8988T (cell line): ENCODE measurements at regions not wholly inside any gene's neighbourhood (a gene's known extent, or its start where the extent isn't known, plus 50 kb on each side); places are given as distances from the start of the nearest gene placed in this dataset.

Source experiments
- DNase-seq: peaks from one replicate; pipeline ENCODE4 v3.0.0; 2011

DNA sequence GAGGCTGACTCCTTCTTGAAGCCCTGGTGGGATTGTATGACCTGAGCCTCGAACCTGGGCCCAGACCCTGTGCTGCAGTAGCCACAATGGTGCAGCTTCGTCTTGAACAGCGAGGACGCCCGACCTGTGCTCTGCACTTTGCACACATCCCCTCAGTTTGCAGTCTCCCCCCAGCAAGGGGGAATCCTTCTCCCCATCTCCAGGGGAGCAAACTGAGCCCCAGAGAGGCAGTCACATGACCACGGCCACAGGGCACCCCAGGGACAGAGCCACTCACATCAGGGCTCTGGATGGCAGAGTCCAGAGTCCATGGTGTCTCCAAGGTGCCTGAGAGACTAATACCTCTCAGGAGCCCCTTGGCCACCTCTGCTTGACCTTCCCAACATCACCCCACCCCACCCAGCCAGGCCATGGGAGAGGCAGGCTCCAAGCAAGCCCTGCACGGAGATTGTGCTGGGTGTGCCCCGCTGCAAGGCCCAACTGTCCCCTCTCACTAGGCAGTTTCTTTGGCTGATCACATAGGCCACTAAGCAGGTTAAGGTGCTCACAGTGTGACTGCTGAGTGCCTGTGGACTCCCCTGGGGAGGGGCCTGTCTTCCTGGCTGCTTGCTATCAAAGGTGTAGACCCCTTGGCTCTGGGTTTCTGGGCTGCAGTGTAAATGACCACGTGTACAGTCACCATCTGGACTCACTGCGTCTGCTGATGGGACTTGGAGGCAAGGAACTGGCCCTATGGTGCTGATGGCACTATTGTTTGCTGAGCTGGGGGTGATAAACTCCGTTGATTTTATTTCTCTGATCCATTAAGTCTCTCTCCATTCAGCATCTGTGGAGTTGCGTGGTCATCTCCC lies 398.1 kb downstream of the MATN1 start:
- no peak for DNase-seq

DNA sequence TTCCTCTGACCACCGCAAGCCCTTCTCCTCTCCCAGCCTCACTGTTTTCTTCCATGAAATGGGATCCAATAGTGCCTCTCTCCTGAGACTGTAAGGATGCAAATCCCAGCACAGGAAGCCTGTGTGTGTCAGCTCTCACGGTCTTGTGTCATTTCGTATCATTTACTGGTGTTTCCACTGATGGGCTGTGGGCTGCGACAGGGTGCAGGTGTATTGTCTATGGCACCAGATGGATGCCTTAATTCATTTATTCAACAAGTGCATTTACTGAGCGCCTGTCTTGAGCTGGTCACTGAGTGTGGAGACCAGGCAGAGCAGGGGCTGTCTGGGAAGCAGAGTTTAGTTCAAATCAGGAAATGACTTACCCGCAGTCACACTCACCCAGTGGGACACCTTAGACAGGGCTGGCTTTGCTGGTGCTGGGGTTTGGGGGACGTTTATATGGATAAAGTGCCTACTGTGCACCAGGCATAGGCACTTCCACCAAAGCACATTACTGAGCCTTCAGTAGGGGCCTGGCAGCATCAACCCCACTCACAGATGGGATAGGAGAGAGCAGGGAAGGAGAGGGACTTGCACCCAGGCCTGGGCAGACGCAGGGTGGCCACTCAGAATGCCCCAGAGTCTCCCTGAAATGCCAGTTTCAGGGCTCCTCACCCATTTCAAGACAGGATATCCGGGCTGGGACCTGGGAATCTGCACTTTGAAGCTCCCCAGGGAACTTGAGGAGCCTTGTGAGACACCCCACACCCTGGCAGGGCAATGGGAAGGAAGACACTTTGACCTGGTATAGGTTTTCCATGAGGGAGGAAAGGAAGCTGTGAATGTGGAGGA lies 398.9 kb downstream of the MATN1 start:
- DNase-seq: no peak

DNA sequence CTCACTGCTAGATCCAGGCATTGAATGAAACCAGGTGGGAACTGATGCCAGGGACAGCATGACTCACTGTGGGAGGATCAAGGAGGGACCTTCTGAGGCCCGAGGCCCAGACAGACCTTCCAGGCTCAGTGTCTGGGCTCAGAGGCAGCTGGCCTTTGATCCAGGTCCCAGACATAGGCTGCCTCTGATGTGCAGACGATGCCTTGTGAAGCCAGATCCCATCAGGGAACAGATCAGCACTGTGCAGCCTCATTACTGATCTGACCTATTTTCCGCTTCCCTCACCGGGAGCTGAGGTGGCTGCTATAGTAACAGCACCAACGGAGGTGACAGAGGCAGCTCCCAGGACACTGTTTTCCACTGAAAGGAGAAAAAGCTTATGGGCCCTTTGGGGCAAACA lies 399.5 kb downstream of the MATN1 start:
- DNase-seq: no peak

GRCh38 chr1:30323352-30323751 lies 400.0 kb downstream of the MATN1 start:
- no peak for DNase-seq

DNA sequence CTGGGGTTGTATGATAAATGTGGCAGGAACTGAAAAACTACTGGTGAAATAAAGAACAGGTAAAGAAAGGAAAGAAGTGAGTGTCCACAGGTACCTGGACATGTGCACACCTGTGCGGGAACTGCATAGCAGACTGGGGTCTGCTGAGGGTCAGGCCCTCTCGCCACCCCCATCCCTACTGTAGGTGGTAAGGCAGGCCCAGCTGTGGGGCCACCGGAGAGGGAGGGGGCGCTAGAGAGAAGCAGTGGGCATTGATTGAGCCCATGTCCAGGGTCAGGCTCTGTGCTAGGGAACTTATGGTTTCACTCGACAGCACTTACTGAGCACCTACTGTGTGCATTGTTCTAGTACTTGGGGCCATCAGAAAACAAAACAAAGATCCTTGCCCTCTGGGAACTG lies 400.5 kb downstream of the MATN1 start:
- DNase-seq: no peak

DNA sequence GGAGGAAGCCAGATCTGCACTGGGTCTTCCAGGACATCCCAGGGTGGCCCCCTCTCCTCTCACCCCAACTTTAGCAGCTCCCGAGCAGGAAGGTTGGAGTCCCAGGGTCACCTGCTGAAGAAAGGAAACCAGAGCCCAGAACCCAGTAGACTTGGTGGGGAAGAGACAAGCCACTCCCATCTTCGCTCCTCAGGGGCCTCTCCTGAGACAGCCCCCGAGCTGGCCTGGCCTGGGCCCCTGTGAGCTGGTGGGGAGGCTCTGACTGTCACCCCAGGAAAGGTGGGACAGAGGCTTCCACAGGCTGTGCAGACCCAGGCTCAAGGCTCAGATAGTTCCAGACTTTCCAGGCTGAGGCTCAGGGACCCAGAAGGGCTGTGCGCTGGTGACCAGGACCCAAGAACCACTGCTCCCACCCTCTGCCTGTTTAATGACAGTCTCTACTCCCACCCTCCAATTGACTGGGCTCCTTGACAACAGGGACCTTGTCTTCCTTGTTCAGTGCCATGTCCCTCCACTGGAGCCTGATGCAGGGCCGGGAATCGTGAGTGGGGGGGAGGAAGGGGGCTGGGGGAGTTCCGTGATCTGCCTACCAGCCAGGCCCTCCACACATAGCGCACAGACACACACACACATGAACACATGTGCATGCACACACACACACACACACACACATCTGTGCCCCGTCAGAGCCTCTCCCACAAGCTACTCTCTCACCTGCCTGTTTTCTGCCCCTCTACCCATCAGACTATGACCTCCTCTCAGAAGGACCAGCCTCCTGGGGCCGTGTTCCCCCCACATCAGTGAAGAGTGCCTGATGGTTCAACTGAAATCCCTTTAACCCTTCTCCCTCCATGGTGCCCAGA lies 401.2 kb downstream of the MATN1 start:
- DNase-seq: no peak

DNA sequence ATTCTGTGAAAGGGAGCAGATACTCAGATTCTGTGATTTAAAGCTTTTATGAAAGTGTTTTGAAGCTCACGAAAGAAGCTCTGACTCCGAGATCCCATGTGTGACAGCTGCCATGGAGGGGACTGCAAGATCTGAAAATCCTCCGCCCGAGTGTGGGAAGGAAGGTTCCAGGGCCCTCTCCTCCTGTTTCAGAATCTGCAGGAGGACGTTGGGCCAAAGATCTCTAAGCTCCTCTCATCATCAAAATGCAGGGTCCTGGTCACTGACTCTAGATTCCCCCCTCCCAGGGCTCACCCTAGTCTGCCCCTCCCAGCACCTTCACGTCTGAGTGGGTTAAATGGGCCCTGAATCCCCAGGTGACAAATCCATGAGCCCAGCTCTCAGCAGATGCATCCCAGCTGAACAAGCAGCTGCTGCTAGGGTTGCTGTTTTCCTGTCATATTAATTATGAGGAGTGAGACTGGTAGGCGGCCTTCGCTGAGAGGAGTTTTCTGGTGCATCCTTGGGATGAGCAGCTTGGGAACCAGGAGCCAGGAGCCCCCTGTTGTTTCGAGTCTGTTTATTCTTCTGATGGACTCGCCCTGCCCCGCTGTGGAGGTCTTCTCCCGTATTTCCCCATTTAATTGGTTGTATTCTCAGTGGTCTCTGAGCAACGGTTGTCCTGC lies 402.0 kb downstream of the MATN1 start:
- DNase-seq: no peak

DNA sequence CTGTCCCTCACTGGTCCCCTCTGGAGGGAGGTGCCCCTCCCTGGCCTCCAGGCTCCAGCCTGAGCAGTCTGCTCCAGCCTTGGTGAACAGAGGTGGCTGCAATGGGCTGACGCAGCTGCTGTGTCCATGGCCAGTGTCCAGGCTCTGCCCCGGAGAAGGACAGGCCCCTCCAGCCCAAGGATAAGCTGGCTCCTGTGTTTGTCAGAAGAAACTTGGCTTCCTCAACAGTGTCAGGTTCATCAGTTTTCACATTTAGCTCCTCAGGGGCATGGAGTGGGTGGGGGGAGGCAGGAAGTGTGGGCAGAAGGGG lies 402.8 kb downstream of the MATN1 start:
- DNase-seq: no peak

DNA sequence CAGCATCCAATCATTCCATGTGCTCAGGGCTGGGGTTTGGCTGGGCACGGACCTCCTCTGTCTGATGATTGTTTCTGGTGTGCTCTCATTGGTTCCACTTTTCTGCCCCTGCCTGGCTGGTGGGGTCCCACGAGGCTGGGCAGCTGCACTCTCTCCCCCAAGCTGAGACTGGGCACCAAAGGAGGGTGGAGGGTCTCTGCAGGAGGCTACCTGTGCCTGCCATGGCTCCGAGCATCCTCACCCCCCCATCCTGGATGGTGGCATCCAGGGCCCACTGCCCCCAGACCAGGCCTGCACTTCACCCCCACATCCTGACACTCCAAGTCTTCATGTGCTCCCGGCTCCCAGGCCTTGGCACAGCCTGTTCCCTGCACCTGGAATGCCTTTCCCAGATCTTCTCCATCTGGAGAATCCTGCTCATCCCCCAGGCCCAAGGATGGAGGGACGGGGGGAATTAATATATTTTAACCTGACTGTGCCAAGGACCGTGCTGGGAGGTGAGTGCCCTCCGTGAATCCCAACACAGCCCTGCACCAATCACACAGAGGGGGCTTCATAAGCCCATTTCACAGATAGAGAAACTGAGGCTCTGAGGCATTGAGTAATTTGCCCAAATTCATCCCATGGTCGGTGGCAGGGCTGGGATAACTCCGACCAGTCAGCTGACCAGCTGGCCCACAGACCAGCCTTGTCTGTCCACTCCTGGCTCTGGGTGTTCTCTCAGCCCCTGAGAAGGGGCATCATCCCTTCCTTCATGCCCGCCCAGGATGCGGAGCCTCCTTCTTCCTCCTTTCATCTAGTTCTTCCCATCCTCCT lies 403.4 kb downstream of the MATN1 start:
- no peak for DNase-seq

DNA sequence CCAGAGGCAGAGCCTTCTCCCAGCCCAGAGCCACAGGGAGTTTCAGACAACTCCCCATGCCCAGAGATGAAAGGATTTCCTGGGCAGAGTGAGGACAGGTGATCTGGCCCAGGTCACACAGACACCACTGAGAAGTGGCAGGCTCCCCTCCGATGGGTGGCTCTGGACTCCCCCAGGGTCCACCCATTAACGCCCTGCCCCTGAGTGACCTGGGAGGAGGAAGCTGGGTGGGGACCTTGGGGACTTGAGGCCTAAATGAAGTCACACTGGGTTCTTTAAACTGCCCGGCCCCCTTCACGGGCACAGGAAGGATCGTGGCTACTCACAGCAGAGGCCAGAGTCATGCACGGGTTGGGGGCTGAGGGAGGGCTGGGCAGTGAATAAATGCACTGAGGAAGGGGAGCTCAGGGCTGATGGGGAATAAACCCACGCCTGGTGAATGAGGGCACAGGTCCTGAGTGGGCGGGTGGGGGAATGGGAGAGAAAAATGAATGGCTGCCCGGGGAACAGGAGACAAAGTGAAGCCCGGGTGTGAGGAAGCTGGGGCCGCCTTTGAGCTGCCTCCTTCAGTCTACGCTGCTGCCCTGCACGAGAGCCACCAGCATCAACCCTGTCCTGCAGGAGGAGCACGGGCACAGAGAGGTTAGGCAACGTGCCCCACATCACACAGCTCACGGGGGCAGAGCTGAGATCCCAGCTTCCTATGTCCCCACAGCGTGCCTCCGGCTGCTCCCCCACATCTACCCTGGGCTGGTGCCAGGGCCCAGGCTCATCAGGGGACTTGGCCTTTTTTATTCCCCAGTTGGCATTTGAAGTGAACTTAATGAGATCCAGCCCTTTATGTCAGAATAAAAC lies 404.3 kb downstream of the MATN1 start:
- DNase-seq: no peak

GRCh38 chr1:30318413-30318812 lies 405.0 kb downstream of the MATN1 start:
- no peak for DNase-seq

GRCh38 chr1:30317921-30318320 lies 405.5 kb downstream of the MATN1 start:
- no peak for DNase-seq

GRCh38 chr1:30316056-30316455 lies 407.3 kb downstream of the MATN1 start:
- no peak for DNase-seq

DNA sequence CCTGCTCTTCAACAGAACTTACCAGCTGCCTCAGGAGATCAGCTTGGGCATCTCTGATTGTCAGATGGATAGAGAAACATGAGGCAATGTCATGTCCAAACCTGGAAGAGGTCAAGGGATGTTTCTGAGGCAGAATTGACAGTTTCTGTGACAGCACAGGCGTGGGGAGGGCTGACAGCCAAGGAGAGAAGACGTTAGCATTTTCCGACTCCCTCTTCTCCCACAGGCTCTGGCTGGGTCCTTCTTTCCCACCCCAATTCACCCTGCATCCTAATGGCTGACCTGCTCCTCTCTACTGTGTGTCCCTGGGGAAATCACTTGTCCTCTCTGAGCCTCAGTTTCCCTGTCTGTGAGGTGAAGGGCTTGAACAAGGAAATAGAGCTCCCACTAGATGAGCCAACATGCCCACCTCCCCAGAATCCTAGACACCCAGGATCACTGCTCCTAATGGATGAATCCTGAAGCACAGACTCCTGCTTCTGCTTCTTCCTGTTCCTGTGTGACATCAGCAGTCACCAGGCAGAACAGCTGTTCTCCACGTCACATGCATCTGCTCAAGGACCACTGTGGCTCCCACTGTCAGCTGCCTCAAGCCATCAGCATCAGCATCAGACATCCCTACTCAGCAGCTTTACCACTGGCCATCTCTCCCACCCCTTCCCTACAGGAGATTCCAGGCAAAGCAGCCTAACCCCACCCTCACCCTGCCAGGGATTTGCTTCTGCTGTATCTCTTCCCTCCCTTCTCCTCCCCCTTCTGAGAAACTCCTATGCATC lies 408.0 kb downstream of the MATN1 start:
- DNase-seq: no peak

DNA sequence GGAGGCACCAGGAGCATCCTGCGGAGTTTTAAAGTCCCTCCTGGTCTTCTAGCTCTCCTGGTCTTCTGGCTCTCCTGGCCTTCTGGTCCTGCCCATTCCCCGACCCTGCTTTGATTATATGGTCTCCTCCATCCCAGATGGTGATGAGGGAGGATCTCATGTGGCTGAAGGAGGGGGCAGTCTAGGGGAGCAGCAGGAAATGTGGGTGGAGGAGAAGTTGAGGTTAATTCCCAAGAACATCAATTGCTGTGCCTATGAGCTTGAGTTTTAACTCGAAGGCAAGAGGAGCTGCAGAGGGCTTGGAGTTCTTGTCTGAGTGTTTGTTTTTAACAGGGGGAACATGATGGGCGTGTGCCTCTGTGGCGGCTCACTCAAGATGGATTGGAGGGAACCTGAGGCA lies 408.8 kb downstream of the MATN1 start:
- DNase-seq: no peak

DNA sequence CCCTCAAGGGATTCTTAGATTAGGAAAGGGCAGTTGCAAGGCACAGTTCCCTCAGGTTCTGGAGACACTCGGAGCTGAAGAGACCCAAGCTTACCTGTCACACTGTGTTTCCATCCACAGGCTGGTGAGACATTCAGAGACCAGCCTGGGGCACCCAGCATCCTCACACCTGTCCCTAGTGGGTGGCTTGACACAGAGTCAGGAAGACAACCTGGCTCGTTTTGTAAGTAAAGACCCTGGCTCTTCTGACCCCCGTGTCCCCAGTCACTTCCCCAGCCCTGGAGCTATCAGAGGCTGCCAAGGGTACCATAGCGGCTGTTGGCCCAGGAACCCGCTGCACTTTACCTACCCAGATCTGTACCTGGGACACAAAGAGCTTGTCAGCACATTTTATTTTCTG lies 409.8 kb downstream of the MATN1 start:
- DNase-seq: no peak

- no peak for DNase-seq
Observed at GRCh38 chr1:30313176-30313575, 410.2 kb downstream of the MATN1 start.

DNA sequence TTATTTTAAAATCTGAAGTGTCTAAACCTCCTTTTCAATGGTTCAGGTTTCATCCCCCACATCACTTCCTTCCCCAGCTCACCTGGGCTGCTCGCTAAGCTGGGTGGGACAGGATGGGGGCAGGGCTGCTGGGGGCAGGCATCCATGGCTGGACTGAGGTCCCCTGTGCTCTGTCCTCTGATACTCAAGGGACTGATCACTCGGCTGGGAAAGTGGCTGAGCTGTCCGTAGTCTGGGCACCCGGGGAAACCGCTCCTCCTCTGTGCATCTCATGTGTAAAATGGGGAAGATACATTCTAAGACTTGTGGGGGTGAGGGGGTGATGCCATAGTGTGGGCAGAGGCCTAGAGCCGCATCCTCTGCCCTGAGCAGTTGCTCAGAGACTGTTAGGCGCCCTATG lies 411.2 kb downstream of the MATN1 start:
- no peak for DNase-seq

GRCh38 chr1:30311749-30312148 lies 411.6 kb downstream of the MATN1 start:
- DNase-seq: no peak
